ENCODE measurements at regions not wholly inside any gene's neighbourhood (a gene's known extent, or its start where the extent isn't known, plus 50 kb on each side); places are given as distances from the start of the nearest gene placed in this dataset.
"Not testable (repeated sequence)": the region's sequence is repeated elsewhere in the genome, so short reads cannot be mapped to it uniquely, and the experiment has no call there.

DNA sequence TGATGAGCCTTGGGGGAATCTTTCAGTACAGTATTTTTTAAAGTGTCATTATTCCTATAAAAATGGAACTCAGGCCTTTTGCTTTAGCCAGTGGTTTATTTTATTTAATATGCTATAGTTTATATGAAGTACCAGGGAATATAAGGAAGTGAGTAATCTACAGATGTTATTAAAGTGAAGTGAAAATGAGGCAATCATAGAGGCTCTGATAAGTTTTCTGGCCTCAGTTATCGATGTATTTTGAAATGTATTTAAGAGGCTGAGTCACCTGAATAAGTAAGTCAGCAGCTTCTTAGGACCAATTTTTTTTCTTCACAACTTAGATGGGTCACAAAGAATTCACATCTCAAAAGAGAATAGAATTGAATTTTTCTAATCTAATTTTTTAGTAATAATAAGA is 829.0 kb downstream of the DNAH5 start:
- no peak overlapping the region for H3K4me3 ChIP-seq (ENCODE audit: low read depth, low read length)
- DNase-seq (ENCODE audit: low read depth) = no peak
- no peak for TF ChIP-seq CTCF (IDR thresholded peaks at IDR 0.05; ENCODE audit: insufficient read depth, low read depth, low read length, missing control alignments)

- no peak for TF ChIP-seq CTCF (IDR thresholded peaks at IDR 0.05; ENCODE audit: insufficient read depth, low read depth, low read length, missing control alignments)
- H3K4me3 ChIP-seq (ENCODE audit: low read depth, low read length) = no peak overlapping the region
- DNase-seq (ENCODE audit: low read depth) = no peak
These were observed 836.2 kb downstream of the DNAH5 start for GRCh38 chr5:13108265-13108664.

DNA sequence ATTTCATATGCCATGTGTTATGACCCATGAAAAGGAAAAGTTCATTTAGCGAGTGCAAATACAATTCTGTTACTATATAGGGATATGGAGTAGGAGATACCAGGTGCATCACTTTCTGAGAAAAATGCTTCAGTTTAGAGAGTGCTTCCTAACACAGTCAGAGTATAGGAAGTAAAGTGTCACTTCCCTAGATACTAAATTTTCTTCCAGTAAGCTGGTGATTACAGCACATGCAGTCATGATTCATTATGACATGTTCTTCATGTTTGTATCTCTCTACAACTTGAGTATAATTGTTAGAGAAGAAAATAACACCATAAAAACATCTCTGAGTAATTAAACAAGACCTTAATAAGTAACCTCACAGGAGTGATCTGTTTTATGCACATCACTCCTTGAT is 837.0 kb downstream of the DNAH5 start:
- no peak overlapping the region for H3K4me3 ChIP-seq (ENCODE audit: low read depth, low read length)
- no peak for DNase-seq (ENCODE audit: low read depth)
- TF ChIP-seq CTCF (IDR thresholded peaks at IDR 0.05; ENCODE audit: insufficient read depth, low read depth, low read length, missing control alignments) = no peak

- TF ChIP-seq CTCF (IDR thresholded peaks at IDR 0.05; ENCODE audit: insufficient read depth, low read depth, low read length, missing control alignments) = no peak
- H3K4me3 ChIP-seq (ENCODE audit: low read depth, low read length) = no peak overlapping the region
- no peak for DNase-seq (ENCODE audit: low read depth)
These were observed 863.4 kb downstream of the DNAH5 start for GRCh38 chr5:13081116-13081515.

GRCh38 chr5:13072936-13073335 is 871.6 kb downstream of the DNAH5 start:
- not testable (repeated sequence) for DNase-seq (ENCODE audit: low read depth)

DNA sequence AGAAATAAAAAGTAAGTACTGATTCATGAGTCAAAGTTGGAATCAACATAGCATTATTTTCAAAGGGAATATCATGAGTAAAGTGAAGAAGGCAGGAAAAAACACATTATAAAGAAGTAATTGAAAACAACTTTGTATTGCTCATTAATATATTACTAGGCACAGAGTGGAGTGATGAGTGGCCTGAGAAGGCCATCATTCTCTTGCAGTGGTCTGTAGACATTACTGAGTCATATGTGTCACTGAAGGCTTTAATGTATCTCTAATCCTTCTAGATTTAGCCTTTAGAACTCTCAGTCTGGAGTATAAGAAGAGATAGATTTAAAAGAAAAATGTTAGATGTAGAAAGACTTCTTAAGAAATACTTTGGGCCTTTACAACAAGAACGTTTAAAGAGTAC is 881.4 kb downstream of the DNAH5 start:
- DNase-seq (ENCODE audit: low read depth) = no peak
- no peak overlapping the region for H3K4me3 ChIP-seq (ENCODE audit: low read depth, low read length)
- TF ChIP-seq CTCF (IDR thresholded peaks at IDR 0.05; ENCODE audit: insufficient read depth, low read depth, low read length, missing control alignments) = no peak

More at GRCh38 chr5:13072936-13073335, 871.6 kb downstream of the DNAH5 start:
- H3K4me3 ChIP-seq (ENCODE audit: low read depth, low read length) = not testable (repeated sequence)

- TF ChIP-seq CTCF (IDR thresholded peaks at IDR 0.05; ENCODE audit: insufficient read depth, low read depth, low read length, missing control alignments) = no peak
- no peak overlapping the region for H3K4me3 ChIP-seq (ENCODE audit: low read depth, low read length)
- DNase-seq (ENCODE audit: low read depth) = no peak
These were observed 898.5 kb downstream of the DNAH5 start for GRCh38 chr5:13045897-13046551.

Measured in GM12865 (cell line).